Mucosa of descending colon (tissue), 3 donors: ENCODE measurements at regions not wholly inside any gene's neighbourhood (a gene's known extent, or its start where the extent isn't known, plus 50 kb on each side); places are given as distances from the start of the nearest gene placed in this dataset.
"Not testable (repeated sequence)": the region's sequence is repeated elsewhere in the genome, so short reads cannot be mapped to it uniquely, and the experiment has no call there.

Experiments used
- ATAC-seq: fragments of 200-7000 bp; cut with Tn5 transposase; one replicate; pipeline ENCODE4 v1.9.1; 2020; ENCODE audit warnings: mild to moderate bottlenecking, moderate library complexity
- DNase-seq, 3 donors: peaks; one replicate each; pipeline ENCODE4 v3.0.0-alpha.2; 2020
- H3K36me3 ChIP-seq: fragments of 200-600 bp; one replicate; pipeline ENCODE4 v1.8.0; 2021; ENCODE audit warnings: low read depth, mild to moderate bottlenecking
- H3K4me1 ChIP-seq: fragments of 200-600 bp; one replicate; pipeline ENCODE4 v1.8.0; 2021; ENCODE audit warnings: low read depth, mild to moderate bottlenecking
- H3K4me3 ChIP-seq: fragments of 200-600 bp; one replicate; pipeline ENCODE4 v1.8.0; 2021; ENCODE audit warnings: mild to moderate bottlenecking
- H3K9me3 ChIP-seq: fragments of 200-600 bp; one replicate; pipeline ENCODE4 v1.8.0; 2021; ENCODE audit warnings: mild to moderate bottlenecking
- intact Hi-C, 2 donors: fragments of 100-400 bp; cut with DNase I in 1 of 2; cut with micrococcal nuclease in 1 of 2; formaldehyde crosslinking; loops; one replicate each; pipeline versions ENCODE4 v1.11.0 to v1.11.1; 2022; cut with DNase I, micrococcal nuclease
- TF ChIP-seq, protein P1 (sequence below): fragments of 200-600 bp; IDR thresholded peaks from one replicate; pipeline ENCODE4 v1.8.0; 2022; ENCODE audit warnings: antibody characterized with exemption, mild to moderate bottlenecking
- donor health status: DM: no; HTN: no; CAD: no; lungs with moderate emphysema.
- donor health status: DM: no; HTN: no; CAD: no.
- donor health status: DM: no; HTN: yes; CAD: no.

- Histone ChIP-seq H3K36me3 (no peaks in the 10 kb centered on the region), H3K9me3 (peaks cover 24% of the 10 kb centered on the region), H3K4me1 (no peaks in the 10 kb centered on the region), H3K4me3 (no peak overlapping the region)
- ATAC-seq, result no peak
- intact Hi-C loops, result no loop called here
- TF ChIP-seq, protein P1, sequence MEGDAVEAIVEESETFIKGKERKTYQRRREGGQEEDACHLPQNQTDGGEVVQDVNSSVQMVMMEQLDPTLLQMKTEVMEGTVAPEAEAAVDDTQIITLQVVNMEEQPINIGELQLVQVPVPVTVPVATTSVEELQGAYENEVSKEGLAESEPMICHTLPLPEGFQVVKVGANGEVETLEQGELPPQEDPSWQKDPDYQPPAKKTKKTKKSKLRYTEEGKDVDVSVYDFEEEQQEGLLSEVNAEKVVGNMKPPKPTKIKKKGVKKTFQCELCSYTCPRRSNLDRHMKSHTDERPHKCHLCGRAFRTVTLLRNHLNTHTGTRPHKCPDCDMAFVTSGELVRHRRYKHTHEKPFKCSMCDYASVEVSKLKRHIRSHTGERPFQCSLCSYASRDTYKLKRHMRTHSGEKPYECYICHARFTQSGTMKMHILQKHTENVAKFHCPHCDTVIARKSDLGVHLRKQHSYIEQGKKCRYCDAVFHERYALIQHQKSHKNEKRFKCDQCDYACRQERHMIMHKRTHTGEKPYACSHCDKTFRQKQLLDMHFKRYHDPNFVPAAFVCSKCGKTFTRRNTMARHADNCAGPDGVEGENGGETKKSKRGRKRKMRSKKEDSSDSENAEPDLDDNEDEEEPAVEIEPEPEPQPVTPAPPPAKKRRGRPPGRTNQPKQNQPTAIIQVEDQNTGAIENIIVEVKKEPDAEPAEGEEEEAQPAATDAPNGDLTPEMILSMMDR, result no peak
- DNase-seq, result no peak
Observed at GRCh38 chr1:70745199-70745598, 302.4 kb downstream of the PTGER3 start.

GRCh38 chr1:70746062-70746461 is 301.6 kb downstream of the PTGER3 start:
- DNase-seq, ATAC-seq, H3K4me3 ChIP-seq, H3K4me1 ChIP-seq, H3K36me3 ChIP-seq, intact Hi-C loops: not testable (repeated sequence)
- H3K9me3 ChIP-seq, result peaks cover 24% of the 10 kb centered on the region

DNA sequence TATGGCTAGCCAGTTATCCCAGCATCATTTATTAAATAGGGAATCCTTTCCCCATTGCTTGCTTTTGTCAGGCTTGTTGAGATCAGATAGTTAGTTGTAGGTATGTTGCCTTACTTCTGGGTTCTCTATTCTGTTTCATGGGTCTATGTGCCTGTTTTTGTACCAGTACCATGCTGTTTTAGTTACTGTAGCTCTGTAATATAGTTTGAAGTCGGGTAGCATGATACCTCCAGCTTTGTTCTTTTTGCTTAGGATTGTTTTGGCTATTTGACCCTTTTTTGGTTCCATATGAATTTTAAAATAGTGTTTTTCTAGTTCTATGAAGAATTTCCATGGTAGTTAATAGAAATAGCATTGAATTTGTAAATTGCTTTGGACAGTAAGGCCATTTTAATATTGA is 300.5 kb downstream of the PTGER3 start:
- H3K4me3 ChIP-seq, ATAC-seq, H3K4me1 ChIP-seq, H3K36me3 ChIP-seq, intact Hi-C loops, DNase-seq: not testable (repeated sequence)
- H3K9me3 ChIP-seq, result peaks cover 20% of the 10 kb centered on the region

GRCh38 chr1:70751676-70752287 is 295.8 kb downstream of the PTGER3 start:
- ATAC-seq, H3K9me3 ChIP-seq, intact Hi-C loops, H3K36me3 ChIP-seq, DNase-seq, H3K4me3 ChIP-seq, H3K4me1 ChIP-seq: not testable (repeated sequence)

DNA sequence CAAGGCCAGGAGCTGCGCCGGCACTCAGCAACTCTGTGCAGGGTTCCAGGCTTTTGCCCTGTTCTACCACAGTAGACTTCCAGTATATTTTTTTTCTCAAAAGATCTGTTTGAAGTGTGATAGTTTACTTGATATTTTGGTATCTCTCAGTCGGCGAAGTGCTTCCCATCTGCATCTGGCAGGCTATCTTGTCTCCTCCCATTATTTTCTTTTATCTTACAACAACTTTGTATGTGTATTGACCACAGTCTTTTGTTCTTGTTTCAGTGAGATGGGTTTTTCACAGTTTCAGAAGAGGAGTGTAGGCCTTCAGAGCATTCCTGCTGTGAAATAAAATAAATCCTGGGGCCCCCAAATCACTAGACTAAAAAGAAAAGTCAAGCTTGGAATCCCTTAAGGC is 292.9 kb downstream of the PTGER3 start:
- no peak overlapping the region for H3K4me3 ChIP-seq
- H3K9me3 ChIP-seq, result no peaks in the 10 kb centered on the region
- ATAC-seq (no peak), DNase-seq (no peak)
- TF ChIP-seq, protein P1, result no peak
- no peaks in the 10 kb centered on the region for H3K36me3 ChIP-seq
- H3K4me1 ChIP-seq, result no peaks in the 10 kb centered on the region
- intact Hi-C loops, result no loop called here

DNA sequence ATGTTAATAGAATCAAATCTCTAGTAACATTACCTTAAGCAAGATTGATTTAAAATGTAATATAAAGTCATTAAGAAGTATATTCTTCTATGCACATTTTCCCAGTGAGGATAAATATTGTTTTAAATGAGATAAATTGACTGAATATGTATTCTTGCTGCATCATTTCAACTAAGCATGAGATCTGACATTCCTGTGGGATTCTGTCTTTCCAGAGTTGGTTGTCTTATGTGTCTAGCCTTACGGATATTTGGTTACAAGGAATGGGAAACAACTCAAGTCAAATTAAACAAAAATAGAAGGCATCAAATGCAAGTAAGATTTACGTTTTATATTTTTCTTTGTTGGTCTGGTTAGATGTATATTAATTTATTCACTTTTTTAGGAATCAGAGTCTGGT is 287.5 kb downstream of the PTGER3 start:
- Histone ChIP-seq H3K36me3 (no peaks in the 10 kb centered on the region), H3K9me3 (no peaks in the 10 kb centered on the region), H3K4me1 (no peaks in the 10 kb centered on the region), H3K4me3 (no peak overlapping the region)
- TF ChIP-seq, protein P1, result no peak
- intact Hi-C loops, result no loop called here
- ATAC-seq (no peak), DNase-seq (no peak)

GRCh38 chr1:70762386-70762785 is 285.2 kb downstream of the PTGER3 start:
- TF ChIP-seq, protein P1, result no peak
- ATAC-seq, result no peak

More at GRCh38 chr1:70762386-70762785, 285.2 kb downstream of the PTGER3 start:
- no peak for DNase-seq
- Histone ChIP-seq H3K4me1 (no peaks in the 10 kb centered on the region), H3K4me3 (no peak overlapping the region), H3K36me3 (no peaks in the 10 kb centered on the region), H3K9me3 (no peaks in the 10 kb centered on the region)
- intact Hi-C loops, result no loop called here
